Esophagus muscularis mucosa (tissue), 3 donors: ENCODE measurements at regions not wholly inside any gene's neighbourhood (a gene's known extent, or its start where the extent isn't known, plus 50 kb on each side); places are given as distances from the start of the nearest gene placed in this dataset.

Source experiments
- EP300 ChIP-seq: sonication (generic); formaldehyde crosslinking; IDR thresholded peaks from one replicate; pipeline ENCODE4 v1.6.1; 2017; ENCODE audit warnings: antibody characterized with exemption
- TF ChIP-seq, protein P1 (sequence below), 3 experiments: fragments of 200-600 bp in 2 of 3; fragments of 450-650 bp in 1 of 3; sonication (generic) in 2 of 3; IDR thresholded peaks; one replicate each; pipeline ENCODE4 v1.5.1; 2017 to 2019; ENCODE audit warnings: antibody characterized with exemption in 3 of 3, mild to moderate bottlenecking in 2 of 3, moderate library complexity in 1 of 3

DNA sequence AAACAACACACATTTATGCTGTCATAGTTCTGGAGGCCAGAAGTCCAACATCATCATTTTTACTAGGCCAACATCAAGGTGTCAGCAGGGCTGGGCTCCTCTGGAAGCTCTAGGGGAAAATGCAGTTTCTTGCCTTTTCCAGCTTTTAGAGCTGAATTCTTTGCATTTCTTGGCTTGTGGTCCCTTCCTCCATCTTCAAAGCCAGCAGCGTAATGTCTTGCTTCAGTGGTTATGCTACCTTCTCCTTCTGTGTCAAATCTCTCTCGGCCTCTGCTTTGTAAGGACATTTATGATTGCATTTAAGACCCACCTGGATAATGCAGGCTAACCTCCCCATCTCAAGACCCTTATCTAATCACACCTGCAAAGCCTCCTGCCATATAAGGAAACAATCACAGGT lies 66.5 kb upstream of the ANKRD1 start:
- TF ChIP-seq, protein P1, sequence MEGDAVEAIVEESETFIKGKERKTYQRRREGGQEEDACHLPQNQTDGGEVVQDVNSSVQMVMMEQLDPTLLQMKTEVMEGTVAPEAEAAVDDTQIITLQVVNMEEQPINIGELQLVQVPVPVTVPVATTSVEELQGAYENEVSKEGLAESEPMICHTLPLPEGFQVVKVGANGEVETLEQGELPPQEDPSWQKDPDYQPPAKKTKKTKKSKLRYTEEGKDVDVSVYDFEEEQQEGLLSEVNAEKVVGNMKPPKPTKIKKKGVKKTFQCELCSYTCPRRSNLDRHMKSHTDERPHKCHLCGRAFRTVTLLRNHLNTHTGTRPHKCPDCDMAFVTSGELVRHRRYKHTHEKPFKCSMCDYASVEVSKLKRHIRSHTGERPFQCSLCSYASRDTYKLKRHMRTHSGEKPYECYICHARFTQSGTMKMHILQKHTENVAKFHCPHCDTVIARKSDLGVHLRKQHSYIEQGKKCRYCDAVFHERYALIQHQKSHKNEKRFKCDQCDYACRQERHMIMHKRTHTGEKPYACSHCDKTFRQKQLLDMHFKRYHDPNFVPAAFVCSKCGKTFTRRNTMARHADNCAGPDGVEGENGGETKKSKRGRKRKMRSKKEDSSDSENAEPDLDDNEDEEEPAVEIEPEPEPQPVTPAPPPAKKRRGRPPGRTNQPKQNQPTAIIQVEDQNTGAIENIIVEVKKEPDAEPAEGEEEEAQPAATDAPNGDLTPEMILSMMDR (IDR thresholded peaks at IDR 0.05), result no peak
- no peak for TF ChIP-seq EP300
